ENCODE measurements at regions not wholly inside any gene's neighbourhood (a gene's known extent, or its start where the extent isn't known, plus 50 kb on each side); places are given as distances from the start of the nearest gene placed in this dataset.

- DNase-seq (ENCODE audit: low spot score in 2 of 2): no peak
Measured at GRCh38 chr14:50036211-50036610, 80.2 kb downstream of the VCPKMT start.

GRCh38 chr14:50036637-50037036, 79.7 kb downstream of the VCPKMT start:
- DNase-seq (ENCODE audit: low spot score in 2 of 2) (no peak), FAIRE-seq (no peak)

More at GRCh38 chr14:50036211-50036610, 80.2 kb downstream of the VCPKMT start:
- no peak for FAIRE-seq

- DNase-seq (ENCODE audit: low spot score in 2 of 2) (no peak), FAIRE-seq (no peak)
Measured at GRCh38 chr14:50037240-50037639, 79.1 kb downstream of the VCPKMT start.

- DNase-seq (ENCODE audit: low spot score in 2 of 2): no peak
- FAIRE-seq: no peak
Measured at GRCh38 chr14:50037852-50038251, 78.5 kb downstream of the VCPKMT start.

GRCh38 chr14:50038398-50039119, 77.8 kb downstream of the VCPKMT start:
- DNase-seq (ENCODE audit: low spot score in 2 of 2) (no peak), FAIRE-seq (no peak)

- FAIRE-seq (no peak), DNase-seq (ENCODE audit: low spot score in 2 of 2) (no peak)
Measured at GRCh38 chr14:50039120-50039517, 77.3 kb downstream of the VCPKMT start.

GRCh38 chr14:50039734-50040400, 76.5 kb downstream of the VCPKMT start:
- no peak for DNase-seq (ENCODE audit: low spot score in 2 of 2)
- no peak for FAIRE-seq

- FAIRE-seq (no peak), DNase-seq (ENCODE audit: low spot score in 2 of 2) (no peak)
Measured at GRCh38 chr14:50040401-50040775, 76.0 kb downstream of the VCPKMT start.

- no peak for FAIRE-seq
- no peak for DNase-seq (ENCODE audit: low spot score in 2 of 2)
Measured at GRCh38 chr14:50040895-50041465, 75.4 kb downstream of the VCPKMT start.

GRCh38 chr14:50041980-50042379, 74.4 kb downstream of the VCPKMT start:
- FAIRE-seq (no peak), DNase-seq (ENCODE audit: low spot score in 2 of 2) (no peak)

GRCh38 chr14:50044042-50044651, 72.2 kb downstream of the VCPKMT start:
- FAIRE-seq: no peak
- DNase-seq (ENCODE audit: low spot score in 2 of 2): no peak

GRCh38 chr14:50045039-50045711, 71.2 kb downstream of the VCPKMT start:
- FAIRE-seq: no peak

GRCh38 chr14:50045837-50046236, 70.5 kb downstream of the VCPKMT start:
- FAIRE-seq (no peak), DNase-seq (ENCODE audit: low spot score in 2 of 2) (no peak)

More at GRCh38 chr14:50045039-50045711, 71.2 kb downstream of the VCPKMT start:
- DNase-seq (ENCODE audit: low spot score in 2 of 2): no peak

GRCh38 chr14:50047274-50047676, 69.1 kb downstream of the VCPKMT start:
- DNase-seq (ENCODE audit: low spot score in 2 of 2): no peak
- FAIRE-seq: no peak

- DNase-seq (ENCODE audit: low spot score in 2 of 2) (no peak), FAIRE-seq (no peak)
Measured at GRCh38 chr14:50049093-50049492, 67.3 kb downstream of the VCPKMT start.

- FAIRE-seq (no peak), DNase-seq (ENCODE audit: low spot score in 2 of 2) (no peak)
Measured at GRCh38 chr14:50049703-50050570, 66.4 kb downstream of the VCPKMT start.

GRCh38 chr14:50051106-50051505, 65.3 kb downstream of the VCPKMT start:
- FAIRE-seq (no peak), DNase-seq (ENCODE audit: low spot score in 2 of 2) (no peak)

GRCh38 chr14:50051706-50052105, 64.7 kb downstream of the VCPKMT start:
- FAIRE-seq: no peak
- no peak for DNase-seq (ENCODE audit: low spot score in 2 of 2)

GRCh38 chr14:50052517-50052916, 63.9 kb downstream of the VCPKMT start:
- DNase-seq (ENCODE audit: low spot score in 2 of 2): no peak
- FAIRE-seq: no peak

- DNase-seq (ENCODE audit: low spot score in 2 of 2) (no peak), FAIRE-seq (no peak)
Measured at GRCh38 chr14:50053935-50054334, 62.4 kb downstream of the VCPKMT start.

All from frontal cortex (tissue), 3 donors.